ENCODE measurements at regions not wholly inside any gene's neighbourhood (a gene's known extent, or its start where the extent isn't known, plus 50 kb on each side); places are given as distances from the start of the nearest gene placed in this dataset.

GRCh38 chr9:12166518-12166917 lies 526.7 kb upstream of the TYRP1 start:
- H3K4me3 ChIP-seq (ENCODE audit: severe bottlenecking): no peak overlapping the region
- H3K4me1 ChIP-seq (ENCODE audit: insufficient read depth, poor library complexity, severe bottlenecking): no peaks in the 10 kb centered on the region
- no peaks in the 10 kb centered on the region for H3K36me3 ChIP-seq (ENCODE audit: low read depth)
- no peak overlapping the region for H3K27ac ChIP-seq (ENCODE audit: poor library complexity, severe bottlenecking)
- TF ChIP-seq, protein P1, sequence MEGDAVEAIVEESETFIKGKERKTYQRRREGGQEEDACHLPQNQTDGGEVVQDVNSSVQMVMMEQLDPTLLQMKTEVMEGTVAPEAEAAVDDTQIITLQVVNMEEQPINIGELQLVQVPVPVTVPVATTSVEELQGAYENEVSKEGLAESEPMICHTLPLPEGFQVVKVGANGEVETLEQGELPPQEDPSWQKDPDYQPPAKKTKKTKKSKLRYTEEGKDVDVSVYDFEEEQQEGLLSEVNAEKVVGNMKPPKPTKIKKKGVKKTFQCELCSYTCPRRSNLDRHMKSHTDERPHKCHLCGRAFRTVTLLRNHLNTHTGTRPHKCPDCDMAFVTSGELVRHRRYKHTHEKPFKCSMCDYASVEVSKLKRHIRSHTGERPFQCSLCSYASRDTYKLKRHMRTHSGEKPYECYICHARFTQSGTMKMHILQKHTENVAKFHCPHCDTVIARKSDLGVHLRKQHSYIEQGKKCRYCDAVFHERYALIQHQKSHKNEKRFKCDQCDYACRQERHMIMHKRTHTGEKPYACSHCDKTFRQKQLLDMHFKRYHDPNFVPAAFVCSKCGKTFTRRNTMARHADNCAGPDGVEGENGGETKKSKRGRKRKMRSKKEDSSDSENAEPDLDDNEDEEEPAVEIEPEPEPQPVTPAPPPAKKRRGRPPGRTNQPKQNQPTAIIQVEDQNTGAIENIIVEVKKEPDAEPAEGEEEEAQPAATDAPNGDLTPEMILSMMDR (IDR thresholded peaks at IDR 0.05; ENCODE audit: poor library complexity, severe bottlenecking): no peak
- H3K27me3 ChIP-seq (ENCODE audit: insufficient read depth, poor library complexity, severe bottlenecking): no peaks in the 10 kb centered on the region
- ATAC-seq (ENCODE audit: low read depth) (no peak), DNase-seq (ENCODE audit: low spot score) (no peak)
- no peaks in the 10 kb centered on the region for H3K9me3 ChIP-seq (ENCODE audit: severe bottlenecking)

DNA sequence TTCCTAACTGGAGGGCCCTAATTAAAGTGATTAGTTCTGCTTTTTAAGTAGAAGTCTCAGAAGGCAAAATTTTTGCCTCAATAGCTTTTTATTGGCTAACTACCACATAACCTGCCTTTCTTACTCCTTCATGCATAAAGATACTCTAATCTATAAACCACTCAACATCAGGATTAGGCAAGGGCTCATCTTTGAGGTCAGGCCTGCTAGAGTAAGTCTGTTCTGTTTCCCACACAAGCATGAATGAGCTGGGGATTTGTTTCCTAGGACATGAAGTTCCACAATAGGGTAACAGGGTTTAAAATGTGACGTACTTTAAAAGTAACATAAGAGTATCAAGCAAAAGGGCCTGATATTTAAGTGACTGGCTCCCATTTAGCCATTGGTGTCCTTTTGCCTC lies 522.7 kb upstream of the TYRP1 start:
- DNase-seq (ENCODE audit: low spot score) (no peak), ATAC-seq (ENCODE audit: low read depth) (no peak)
- H3K27ac ChIP-seq (ENCODE audit: poor library complexity, severe bottlenecking): no peak overlapping the region
- no peaks in the 10 kb centered on the region for H3K4me1 ChIP-seq (ENCODE audit: insufficient read depth, poor library complexity, severe bottlenecking)
- no peaks in the 10 kb centered on the region for H3K9me3 ChIP-seq (ENCODE audit: severe bottlenecking)
- no peak overlapping the region for H3K4me3 ChIP-seq (ENCODE audit: severe bottlenecking)
- H3K27me3 ChIP-seq (ENCODE audit: insufficient read depth, poor library complexity, severe bottlenecking): no peaks in the 10 kb centered on the region
- TF ChIP-seq, protein P1 (IDR thresholded peaks at IDR 0.05; ENCODE audit: poor library complexity, severe bottlenecking): no peak
- no peaks in the 10 kb centered on the region for H3K36me3 ChIP-seq (ENCODE audit: low read depth)

GRCh38 chr9:12178634-12179033 lies 514.6 kb upstream of the TYRP1 start:
- Histone ChIP-seq H3K36me3 (ENCODE audit: low read depth) (no peaks in the 10 kb centered on the region), H3K27me3 (ENCODE audit: insufficient read depth, poor library complexity, severe bottlenecking) (no peaks in the 10 kb centered on the region), H3K27ac (ENCODE audit: poor library complexity, severe bottlenecking) (no peak overlapping the region), H3K9me3 (ENCODE audit: severe bottlenecking) (no peaks in the 10 kb centered on the region), H3K4me1 (ENCODE audit: insufficient read depth, poor library complexity, severe bottlenecking) (no peaks in the 10 kb centered on the region), H3K4me3 (ENCODE audit: severe bottlenecking) (no peak overlapping the region)
- DNase-seq (ENCODE audit: low spot score) (no peak), ATAC-seq (ENCODE audit: low read depth) (no peak)
- TF ChIP-seq, protein P1 (IDR thresholded peaks at IDR 0.05; ENCODE audit: poor library complexity, severe bottlenecking): no peak

GRCh38 chr9:12182806-12183205 lies 510.4 kb upstream of the TYRP1 start:
- no peaks in the 10 kb centered on the region for H3K27me3 ChIP-seq (ENCODE audit: insufficient read depth, poor library complexity, severe bottlenecking)
- H3K4me3 ChIP-seq (ENCODE audit: severe bottlenecking): no peak overlapping the region
- ATAC-seq (ENCODE audit: low read depth) (no peak), DNase-seq (ENCODE audit: low spot score) (no peak)
- H3K9me3 ChIP-seq (ENCODE audit: severe bottlenecking): no peaks in the 10 kb centered on the region
- TF ChIP-seq, protein P1 (IDR thresholded peaks at IDR 0.05; ENCODE audit: poor library complexity, severe bottlenecking): no peak
- no peaks in the 10 kb centered on the region for H3K36me3 ChIP-seq (ENCODE audit: low read depth)
- no peak overlapping the region for H3K27ac ChIP-seq (ENCODE audit: poor library complexity, severe bottlenecking)
- H3K4me1 ChIP-seq (ENCODE audit: insufficient read depth, poor library complexity, severe bottlenecking): no peaks in the 10 kb centered on the region

DNA sequence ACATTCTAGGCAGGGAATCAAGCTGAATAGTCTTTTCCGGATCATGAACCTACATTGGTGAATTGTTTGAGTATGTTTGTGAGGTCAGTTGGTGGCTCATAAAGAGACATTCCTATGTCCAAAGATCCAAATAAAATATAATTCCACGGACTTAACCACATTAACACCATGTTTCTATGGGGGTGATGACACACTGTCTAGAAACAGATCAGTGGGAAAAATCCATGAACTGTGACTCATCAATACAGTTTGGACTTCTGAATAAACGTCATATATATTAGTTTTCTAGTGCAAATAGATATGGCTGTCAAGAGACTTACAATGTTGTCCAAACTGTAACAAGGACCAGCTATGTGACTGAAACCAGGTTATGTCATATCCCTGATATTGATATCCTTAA lies 509.9 kb upstream of the TYRP1 start:
- Histone ChIP-seq H3K27ac (ENCODE audit: poor library complexity, severe bottlenecking) (no peak overlapping the region), H3K36me3 (ENCODE audit: low read depth) (no peaks in the 10 kb centered on the region), H3K27me3 (ENCODE audit: insufficient read depth, poor library complexity, severe bottlenecking) (no peaks in the 10 kb centered on the region), H3K9me3 (ENCODE audit: severe bottlenecking) (no peaks in the 10 kb centered on the region), H3K4me3 (ENCODE audit: severe bottlenecking) (no peak overlapping the region), H3K4me1 (ENCODE audit: insufficient read depth, poor library complexity, severe bottlenecking) (no peaks in the 10 kb centered on the region)
- DNase-seq (ENCODE audit: low spot score) (no peak), ATAC-seq (ENCODE audit: low read depth) (no peak)
- TF ChIP-seq, protein P1 (IDR thresholded peaks at IDR 0.05; ENCODE audit: poor library complexity, severe bottlenecking): no peak

Data from RWPE2 (cell line).